T-helper 1 cell treated with Interleukin-12 subunit alpha and Interleukin-12 subunit beta and Interleukin-4 antibody, amounts not matched to agents 30 μg/mL and 1 μg/mL, for 36 hours (primary cell): ENCODE measurements at regions not wholly inside any gene's neighbourhood (a gene's known extent, or its start where the extent isn't known, plus 50 kb on each side); places are given as distances from the start of the nearest gene placed in this dataset.
"Not testable (repeated sequence)": the region's sequence is repeated elsewhere in the genome, so short reads cannot be mapped to it uniquely, and the experiment has no call there.

ENCODE experiments used
- H3K27ac Mint-ChIP-seq: one replicate; pipeline ENCODE4 v1.8.0; 2021; ENCODE audit warnings: mild to moderate bottlenecking, mixed read lengths
- H3K27me3 Mint-ChIP-seq: one replicate; pipeline ENCODE4 v1.8.0; 2021; ENCODE audit warnings: low read depth, mixed read lengths
- H3K36me3 Mint-ChIP-seq: one replicate; pipeline ENCODE4 v1.8.0; 2021; ENCODE audit warnings: low read depth, mixed read lengths
- H3K4me1 Mint-ChIP-seq: one replicate; pipeline ENCODE4 v1.8.0; 2021; ENCODE audit warnings: low read depth, mixed read lengths
- H3K4me3 Mint-ChIP-seq: one replicate; pipeline ENCODE4 v1.8.0; 2021; ENCODE audit warnings: mild to moderate bottlenecking, moderate library complexity, mixed read lengths
- H3K9me3 Mint-ChIP-seq: one replicate; pipeline ENCODE4 v1.8.0; 2021; ENCODE audit warnings: mixed read lengths

- Mint-ChIP-seq H3K9me3 (peaks cover 15% of the 10 kb centered on the region), H3K36me3 (no peaks in the 10 kb centered on the region), H3K27ac (no peak overlapping the region), H3K4me1 (no peaks in the 10 kb centered on the region), H3K4me3 (no peak overlapping the region), H3K27me3 (no peaks in the 10 kb centered on the region)
These were observed 1709.0 kb upstream of the WWC1 start for GRCh38 chr5:166582416-166582815.

GRCh38 chr5:166594567-166594966 is 1696.9 kb upstream of the WWC1 start:
- Mint-ChIP-seq H3K36me3 (no peaks in the 10 kb centered on the region), H3K9me3 (peaks cover 4% of the 10 kb centered on the region), H3K4me1 (no peaks in the 10 kb centered on the region), H3K27me3 (no peaks in the 10 kb centered on the region), H3K27ac (no peak overlapping the region), H3K4me3 (no peak overlapping the region)

GRCh38 chr5:166595274-166595951 is 1696.0 kb upstream of the WWC1 start:
- Mint-ChIP-seq H3K36me3 (no peaks in the 10 kb centered on the region), H3K27me3 (no peaks in the 10 kb centered on the region), H3K4me1 (no peaks in the 10 kb centered on the region), H3K9me3 (peaks cover 4% of the 10 kb centered on the region), H3K27ac (no peak overlapping the region), H3K4me3 (no peak overlapping the region)

GRCh38 chr5:166596043-166596442 is 1695.4 kb upstream of the WWC1 start:
- H3K4me3 Mint-ChIP-seq, result no peak overlapping the region
- no peaks in the 10 kb centered on the region for H3K27me3 Mint-ChIP-seq
- no peaks in the 10 kb centered on the region for H3K36me3 Mint-ChIP-seq
- no peak overlapping the region for H3K27ac Mint-ChIP-seq
- no peaks in the 10 kb centered on the region for H3K4me1 Mint-ChIP-seq
- H3K9me3 Mint-ChIP-seq, result peaks cover 4% of the 10 kb centered on the region

GRCh38 chr5:166602271-166602670 is 1689.2 kb upstream of the WWC1 start:
- no peaks in the 10 kb centered on the region for H3K27me3 Mint-ChIP-seq
- H3K9me3 Mint-ChIP-seq, result peaks cover 5% of the 10 kb centered on the region
- no peaks in the 10 kb centered on the region for H3K4me1 Mint-ChIP-seq
- H3K4me3 Mint-ChIP-seq, result no peak overlapping the region
- H3K27ac Mint-ChIP-seq, result no peak overlapping the region
- H3K36me3 Mint-ChIP-seq, result no peaks in the 10 kb centered on the region

- Mint-ChIP-seq H3K4me3 (no peak overlapping the region), H3K9me3 (peaks cover 45% of the 10 kb centered on the region), H3K27ac (no peak overlapping the region), H3K36me3 (no peaks in the 10 kb centered on the region), H3K4me1 (no peaks in the 10 kb centered on the region), H3K27me3 (no peaks in the 10 kb centered on the region)
These were observed 1673.9 kb upstream of the WWC1 start for GRCh38 chr5:166617507-166617906.

GRCh38 chr5:166618526-166618925 is 1672.9 kb upstream of the WWC1 start:
- Mint-ChIP-seq H3K36me3 (no peaks in the 10 kb centered on the region), H3K4me1 (no peaks in the 10 kb centered on the region), H3K9me3 (peaks cover 40% of the 10 kb centered on the region), H3K27ac (no peak overlapping the region), H3K4me3 (no peak overlapping the region), H3K27me3 (no peaks in the 10 kb centered on the region)

- H3K27ac Mint-ChIP-seq, result no peak overlapping the region
- peaks cover 16% of the 10 kb centered on the region for H3K9me3 Mint-ChIP-seq
- H3K4me3 Mint-ChIP-seq, result no peak overlapping the region
- no peaks in the 10 kb centered on the region for H3K4me1 Mint-ChIP-seq
- no peaks in the 10 kb centered on the region for H3K27me3 Mint-ChIP-seq
- H3K36me3 Mint-ChIP-seq, result no peaks in the 10 kb centered on the region
These were observed 1666.9 kb upstream of the WWC1 start for GRCh38 chr5:166624573-166624972.

- H3K36me3 Mint-ChIP-seq, result no peaks in the 10 kb centered on the region
- H3K4me3 Mint-ChIP-seq, result no peak overlapping the region
- no peaks in the 10 kb centered on the region for H3K4me1 Mint-ChIP-seq
- no peaks in the 10 kb centered on the region for H3K27me3 Mint-ChIP-seq
- peaks cover 8% of the 10 kb centered on the region for H3K9me3 Mint-ChIP-seq
- no peak overlapping the region for H3K27ac Mint-ChIP-seq
These were observed 1666.1 kb upstream of the WWC1 start for GRCh38 chr5:166625210-166625865.

GRCh38 chr5:166637295-166637694 is 1654.2 kb upstream of the WWC1 start:
- Mint-ChIP-seq H3K27ac (no peak overlapping the region), H3K9me3 (peaks cover 10% of the 10 kb centered on the region), H3K36me3 (no peaks in the 10 kb centered on the region), H3K4me1 (no peaks in the 10 kb centered on the region), H3K27me3 (no peaks in the 10 kb centered on the region), H3K4me3 (no peak overlapping the region)

GRCh38 chr5:166639151-166639550 is 1652.3 kb upstream of the WWC1 start:
- Mint-ChIP-seq H3K36me3 (no peaks in the 10 kb centered on the region), H3K27ac (no peak overlapping the region), H3K27me3 (no peaks in the 10 kb centered on the region), H3K4me1 (no peaks in the 10 kb centered on the region), H3K9me3 (peaks cover 7% of the 10 kb centered on the region), H3K4me3 (no peak overlapping the region)

- H3K36me3 Mint-ChIP-seq, H3K4me3 Mint-ChIP-seq, H3K27me3 Mint-ChIP-seq, H3K27ac Mint-ChIP-seq, H3K4me1 Mint-ChIP-seq: not testable (repeated sequence)
- H3K9me3 Mint-ChIP-seq, result peaks cover 13% of the 10 kb centered on the region
These were observed 1651.3 kb upstream of the WWC1 start for GRCh38 chr5:166640136-166640535.

GRCh38 chr5:166648736-166649135 is 1642.7 kb upstream of the WWC1 start:
- H3K27ac Mint-ChIP-seq, result no peak overlapping the region
- no peaks in the 10 kb centered on the region for H3K27me3 Mint-ChIP-seq
- H3K4me3 Mint-ChIP-seq, result no peak overlapping the region
- H3K4me1 Mint-ChIP-seq, result no peaks in the 10 kb centered on the region
- no peaks in the 10 kb centered on the region for H3K36me3 Mint-ChIP-seq
- peaks cover 17% of the 10 kb centered on the region for H3K9me3 Mint-ChIP-seq

GRCh38 chr5:166649676-166650075 is 1641.8 kb upstream of the WWC1 start:
- H3K4me1 Mint-ChIP-seq, result no peaks in the 10 kb centered on the region
- no peaks in the 10 kb centered on the region for H3K27me3 Mint-ChIP-seq
- H3K27ac Mint-ChIP-seq, result no peak overlapping the region
- no peaks in the 10 kb centered on the region for H3K36me3 Mint-ChIP-seq
- H3K4me3 Mint-ChIP-seq, result no peak overlapping the region
- H3K9me3 Mint-ChIP-seq, result peaks cover 20% of the 10 kb centered on the region

GRCh38 chr5:166651234-166651633 is 1640.2 kb upstream of the WWC1 start:
- H3K27ac Mint-ChIP-seq, result no peak overlapping the region

More at GRCh38 chr5:166651234-166651633, 1640.2 kb upstream of the WWC1 start:
- peaks cover 20% of the 10 kb centered on the region for H3K9me3 Mint-ChIP-seq
- no peaks in the 10 kb centered on the region for H3K4me1 Mint-ChIP-seq
- H3K4me3 Mint-ChIP-seq, result no peak overlapping the region
- H3K27me3 Mint-ChIP-seq, result no peaks in the 10 kb centered on the region
- H3K36me3 Mint-ChIP-seq, result no peaks in the 10 kb centered on the region
